HUDEP-2 (cell line): ENCODE measurements at regions not wholly inside any gene's neighbourhood (a gene's known extent, or its start where the extent isn't known, plus 50 kb on each side); places are given as distances from the start of the nearest gene placed in this dataset.

Experiments used
- DNase-seq, 76 experiments: peaks; one replicate each; lab custom pipeline; 2025; ENCODE audit not compliant: unreplicated experiment in 76 of 76; lab: John Stamatoyannopoulos, UW

DNA sequence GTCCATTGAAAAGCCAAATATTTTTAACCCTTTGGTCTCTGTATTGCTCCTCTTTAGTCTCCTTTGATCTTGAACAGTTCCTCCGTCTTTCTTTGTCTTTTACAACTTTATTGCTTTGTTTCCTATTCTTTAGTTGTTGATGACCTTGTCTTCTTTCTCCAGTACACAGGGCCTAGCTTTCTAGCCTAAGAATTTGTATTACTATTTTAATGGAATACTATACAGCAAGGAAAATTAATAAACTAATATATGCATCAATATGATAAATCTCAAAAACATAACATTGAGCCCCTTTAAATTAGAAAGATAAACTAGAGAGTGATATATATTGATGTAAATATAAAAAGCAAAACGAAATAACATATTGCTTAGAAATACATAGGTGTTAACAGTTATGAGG, 88.7 kb downstream of the NR1D2 start:
- DNase-seq, result no peak

DNA sequence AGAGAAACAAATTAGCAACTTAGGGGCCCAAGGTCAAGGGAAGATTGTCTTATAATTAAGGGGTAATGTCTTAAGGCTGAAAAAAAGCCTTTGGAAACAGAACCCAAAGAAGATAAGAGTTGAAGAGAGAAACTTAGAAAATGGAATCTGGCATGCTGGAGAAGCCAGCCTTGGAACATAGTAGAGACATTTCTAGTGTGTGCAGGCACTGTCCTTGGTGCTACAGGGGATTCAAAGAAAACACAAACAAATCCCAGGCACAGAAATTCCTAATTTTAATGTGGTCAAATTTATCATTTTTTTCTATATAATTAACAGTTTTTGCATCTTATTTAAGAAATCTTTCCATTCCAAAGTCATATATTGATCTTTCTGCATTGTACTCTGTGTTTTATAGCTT, 89.4 kb downstream of the NR1D2 start:
- DNase-seq, result no peak

DNA sequence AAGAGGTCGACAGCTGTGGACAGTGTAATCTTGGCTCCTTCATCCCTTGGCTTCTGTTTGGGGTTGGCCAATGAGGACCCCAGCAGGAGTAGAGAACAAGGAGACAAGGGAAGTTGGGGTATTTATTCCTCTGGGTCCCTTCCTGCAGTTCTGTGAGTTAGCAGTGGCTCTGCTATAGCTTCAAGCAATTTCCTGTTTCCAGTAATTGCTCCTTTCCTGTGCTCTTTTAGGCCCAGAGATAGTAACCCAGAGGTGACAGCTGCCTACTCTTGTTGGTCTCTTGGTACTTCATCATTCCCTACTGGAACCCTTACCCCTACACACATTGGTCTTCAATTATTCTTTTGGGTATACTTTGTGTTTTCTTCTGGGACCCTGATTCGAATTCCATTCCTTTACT, 92.9 kb downstream of the NR1D2 start:
- DNase-seq, result no peak

DNA sequence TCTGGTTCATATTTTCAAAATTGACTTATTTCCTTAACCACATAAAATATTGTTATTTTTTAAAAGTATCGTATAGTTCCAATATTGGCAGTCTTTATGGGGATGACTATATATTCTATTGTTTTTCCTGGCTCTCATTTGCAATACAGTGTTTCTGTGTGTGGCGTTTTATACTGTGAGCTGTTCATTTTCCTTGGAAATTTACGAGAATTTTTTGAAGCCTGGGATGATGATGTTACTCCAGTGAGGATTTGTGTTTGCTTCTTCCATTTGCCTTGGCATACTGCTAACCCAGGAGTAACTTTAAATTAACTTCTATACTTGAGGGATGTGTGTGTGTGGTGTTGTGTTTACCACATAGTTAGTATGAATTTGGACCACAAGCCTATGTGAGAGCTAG, 95.2 kb downstream of the NR1D2 start:
- DNase-seq, result no peak

DNA sequence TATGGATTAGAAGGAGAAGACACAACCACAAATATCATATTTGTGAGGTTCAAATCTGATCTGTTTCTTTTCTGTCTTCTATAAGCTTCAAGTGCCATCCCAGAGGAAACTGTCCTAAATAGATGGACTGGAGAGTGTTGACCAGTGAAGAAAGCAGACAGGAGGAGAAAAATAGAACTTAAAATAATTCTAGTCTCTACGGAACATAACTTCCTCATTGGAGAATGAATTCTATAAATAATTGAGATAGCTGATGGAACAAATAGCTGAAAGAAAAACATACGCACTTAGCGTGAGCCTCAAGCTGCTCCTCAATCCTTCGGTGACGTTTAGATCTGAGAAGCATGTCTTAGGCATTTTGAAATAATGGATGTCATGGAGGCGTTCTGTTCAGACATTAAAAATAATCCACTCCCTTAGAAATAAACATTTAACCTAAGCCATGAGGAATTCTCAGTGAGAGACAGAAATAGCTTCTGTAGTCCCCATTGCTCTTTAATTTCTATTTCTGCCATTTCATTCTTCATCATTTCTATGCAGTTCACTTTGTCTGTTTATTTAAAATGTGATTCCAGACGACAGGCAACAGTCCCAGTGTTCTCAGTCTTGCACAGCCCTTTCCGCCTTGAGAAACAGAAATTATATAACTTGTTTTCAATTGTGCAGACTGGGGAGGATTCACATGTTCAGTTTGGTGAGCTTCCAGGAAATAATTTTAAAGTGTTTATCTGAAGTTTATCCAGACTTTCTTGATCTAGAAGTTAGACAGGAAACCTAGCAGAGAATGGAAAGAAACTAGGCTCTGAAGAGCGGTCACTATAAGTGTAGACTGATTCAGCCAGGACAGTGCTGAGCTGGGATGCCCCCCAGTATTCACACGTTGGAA, 97.3 kb downstream of the NR1D2 start:
- DNase-seq, result no peak

DNA sequence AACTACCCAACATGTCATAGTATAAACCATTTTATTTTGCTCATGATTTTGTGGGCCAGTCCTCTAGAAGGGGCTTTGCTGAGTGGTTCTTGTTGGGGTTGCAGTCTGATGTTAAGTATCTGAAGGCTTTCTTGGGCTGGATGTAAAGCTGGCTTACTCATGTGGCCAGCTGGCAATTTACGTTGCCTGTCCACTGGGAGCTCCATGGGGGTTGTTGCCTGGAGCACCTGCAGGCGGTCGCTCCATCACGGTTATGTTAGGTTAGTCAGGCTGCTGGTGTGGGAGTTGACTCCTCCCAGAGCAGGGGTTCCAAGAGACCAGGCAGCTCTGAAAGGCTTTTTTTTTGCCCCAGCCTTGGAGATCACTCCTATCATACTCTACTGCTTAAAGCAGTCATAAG, 98.1 kb downstream of the NR1D2 start:
- DNase-seq, result no peak

DNA sequence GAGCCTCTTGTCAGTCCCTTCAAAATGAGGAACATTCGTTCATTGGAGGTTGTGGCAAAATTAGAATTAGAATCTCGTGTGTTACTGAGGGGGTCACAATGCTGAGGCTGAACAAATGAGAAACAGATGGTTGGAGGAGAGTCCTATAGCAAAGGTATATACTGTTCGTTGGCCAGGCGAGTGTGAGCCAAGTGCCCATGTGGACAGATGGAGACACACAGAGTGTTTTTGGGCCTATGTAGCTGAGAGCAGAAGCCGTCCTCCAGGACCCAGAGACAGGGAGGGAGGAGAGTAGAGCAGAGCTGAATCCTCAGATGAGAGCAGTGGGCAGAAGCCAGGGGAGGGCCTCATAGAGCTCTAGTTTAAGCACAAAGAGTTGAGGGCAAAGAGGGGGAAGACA, 98.9 kb downstream of the NR1D2 start:
- no peak for DNase-seq

DNA sequence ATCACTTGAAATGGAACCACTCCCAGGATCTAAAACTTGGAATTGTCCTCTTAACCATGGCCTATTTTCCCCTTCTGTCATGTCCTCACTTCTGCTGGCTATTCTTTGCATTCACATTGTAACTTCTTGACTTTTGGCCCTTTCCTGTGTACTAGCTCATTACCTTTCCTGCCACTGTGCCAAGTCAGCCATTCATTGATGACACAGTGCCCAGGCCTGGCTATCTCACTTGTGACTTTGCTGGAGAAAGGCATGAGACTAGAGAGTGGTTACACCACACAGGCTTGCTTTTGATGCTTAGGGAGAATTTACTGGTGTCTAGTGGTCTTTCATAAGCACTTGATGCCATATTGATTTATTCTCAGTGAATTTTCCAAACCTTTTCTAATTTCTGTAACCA, 101.1 kb downstream of the NR1D2 start:
- no peak for DNase-seq

DNA sequence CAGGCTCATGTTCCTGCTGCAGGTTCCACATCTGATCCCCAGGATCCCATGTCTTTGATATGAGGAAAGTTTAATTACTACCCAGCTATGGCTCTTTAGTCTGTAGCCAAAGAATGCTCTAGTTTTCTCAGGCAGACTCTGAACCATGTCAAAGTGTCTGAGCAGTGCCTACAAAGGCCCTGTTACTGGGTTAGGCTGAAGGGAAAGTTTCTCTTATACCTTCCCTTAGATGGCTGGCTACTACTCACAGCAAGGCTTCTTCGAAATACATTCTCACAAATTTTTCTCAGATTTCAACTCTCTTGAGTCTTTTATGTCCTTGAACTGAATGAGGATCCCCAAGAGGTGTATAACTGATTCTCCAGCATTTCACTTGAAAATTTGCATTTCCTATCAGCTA, 102.4 kb downstream of the NR1D2 start:
- no peak for DNase-seq

DNA sequence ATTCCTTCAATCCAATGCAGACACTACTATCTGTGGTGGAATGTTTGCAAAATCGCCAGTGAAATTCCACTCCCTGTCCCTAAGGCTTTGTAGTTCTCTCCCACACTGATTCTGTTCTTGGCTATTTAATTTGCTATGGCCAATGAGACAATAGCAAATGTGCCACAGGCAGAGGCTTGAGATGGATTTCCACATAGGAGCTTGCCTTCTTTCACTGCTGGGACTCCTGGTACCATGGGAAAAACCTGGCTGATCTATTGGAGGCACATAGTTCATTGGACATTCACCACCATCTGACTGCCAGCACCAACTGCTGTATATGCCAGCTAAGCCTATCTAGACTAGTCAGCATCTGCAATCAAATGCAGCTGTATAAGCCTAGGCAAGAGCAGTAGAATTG, 103.8 kb downstream of the NR1D2 start:
- no peak for DNase-seq

DNA sequence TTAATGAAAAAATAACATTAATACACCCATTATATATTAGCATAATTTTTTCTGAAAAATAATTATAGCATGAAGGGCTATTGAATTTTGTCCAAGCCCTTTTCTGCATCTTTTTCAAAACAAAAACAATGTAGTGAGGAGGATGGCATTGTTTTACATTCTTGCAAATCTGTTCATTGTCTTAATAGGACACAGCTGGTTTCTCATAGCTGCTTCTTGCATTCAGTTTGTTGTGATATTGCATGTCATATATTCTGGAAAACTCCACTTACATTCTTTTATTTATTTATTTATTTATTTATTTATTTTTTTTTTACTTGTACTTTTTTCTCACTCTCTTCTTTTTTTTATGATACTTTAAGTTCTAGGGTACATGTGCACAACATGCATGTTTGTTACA, 107.4 kb downstream of the NR1D2 start:
- no peak for DNase-seq

DNA sequence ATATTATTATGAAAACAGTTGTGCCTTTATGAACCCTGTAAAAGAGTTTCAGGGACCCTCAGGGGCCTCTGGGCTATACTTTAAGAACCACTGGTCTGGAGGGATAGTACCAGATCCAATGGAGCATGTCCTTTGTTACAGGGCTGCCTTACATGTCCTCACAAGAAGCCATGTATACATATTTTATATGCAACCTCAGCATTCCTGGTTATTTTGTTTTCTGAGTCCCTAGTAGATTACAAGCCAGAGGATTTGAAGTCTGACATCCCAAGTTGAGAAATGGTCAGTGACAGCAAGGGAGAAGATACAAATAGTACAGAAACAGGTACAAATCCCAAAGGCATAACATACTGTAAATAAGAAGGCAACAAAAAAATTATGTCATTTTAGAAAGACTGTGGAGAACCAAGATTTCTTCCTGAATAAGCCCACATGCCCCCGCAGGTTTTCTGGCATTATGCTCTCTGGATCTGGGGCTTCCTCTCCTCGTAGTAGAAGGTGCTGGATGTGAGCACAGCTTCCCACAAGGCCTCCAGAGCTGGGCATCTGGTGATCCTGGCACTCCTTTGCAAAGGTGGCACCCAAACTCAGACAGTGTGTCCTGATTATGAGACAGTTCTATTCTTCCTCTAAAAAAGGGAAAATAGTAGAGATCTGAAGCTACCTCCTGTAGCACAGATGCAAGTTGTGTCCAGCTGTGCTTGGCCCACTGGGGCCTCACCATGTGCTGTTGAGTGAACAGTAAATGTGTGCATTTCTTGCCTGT, 114.0 kb downstream of the NR1D2 start:
- DNase-seq, result no peak

DNA sequence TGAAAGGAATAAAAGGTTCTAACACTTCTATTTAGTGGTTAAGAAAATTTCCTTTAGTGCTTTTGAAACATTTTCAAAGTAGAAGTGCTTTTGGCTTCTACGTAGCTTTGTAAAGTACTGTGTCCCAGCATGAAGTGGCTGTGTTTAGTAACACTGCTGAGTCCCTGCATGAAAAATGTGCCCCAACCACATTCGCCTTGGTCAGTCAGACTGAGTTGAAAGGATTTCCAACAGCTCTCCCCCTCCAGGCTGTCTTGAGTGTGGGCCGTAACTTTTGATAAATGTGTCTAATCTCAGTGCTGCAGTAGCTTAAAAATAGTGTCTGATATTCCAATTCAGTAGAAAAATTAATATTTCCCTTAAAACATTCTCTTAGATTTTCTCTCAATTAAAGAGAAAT, 115.0 kb downstream of the NR1D2 start:
- peak in 1 of 76 experiments; percentile 0 for DNase-seq

DNA sequence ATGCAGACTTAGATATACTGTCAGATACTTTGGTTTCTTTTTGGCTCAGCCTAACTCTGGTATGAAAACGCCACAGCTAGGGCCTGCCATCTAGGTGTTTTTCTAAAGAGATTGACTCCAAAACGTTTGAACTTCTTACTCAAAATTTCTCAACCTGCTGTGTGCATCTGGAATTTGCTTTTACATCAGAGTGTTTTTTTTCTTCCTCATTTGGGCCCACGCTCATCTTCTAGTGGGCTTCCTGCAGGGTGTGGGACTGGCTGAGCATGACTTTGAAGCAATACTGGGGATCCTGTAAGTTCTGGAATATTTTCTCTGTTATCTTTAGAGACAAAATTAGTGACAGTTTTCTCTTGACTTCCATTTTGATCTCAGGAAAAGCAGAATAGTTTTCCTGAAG, 117.8 kb downstream of the NR1D2 start:
- DNase-seq, result no peak
